Keratinocyte (primary cell): ENCODE measurements at regions not wholly inside any gene's neighbourhood (a gene's known extent, or its start where the extent isn't known, plus 50 kb on each side); places are given as distances from the start of the nearest gene placed in this dataset.

Source experiments
- DNase-seq: peaks from one replicate; pipeline ENCODE4 v3.0.0-alpha.2; 2011; ENCODE audit warnings: low read depth, missing footprints, low spot score
- FAIRE-seq: peaks from 2 replicates; lab custom pipeline; 2011; peaks lifted over from hg19 to GRCh38; lab: Jason Lieb, UNC
- H2AFZ ChIP-seq: 2 replicates; pipeline ENCODE4 v1.6.0; 2012; ENCODE audit warnings: low read length, control low read depth, inconsistent platforms; ENCODE audit not compliant: control insufficient read depth
- H3K27ac ChIP-seq: 2 replicates; pipeline ENCODE4 v1.5.1; 2011; ENCODE audit warnings: low read length; ENCODE audit not compliant: control insufficient read depth, insufficient read depth
- H3K27me3 ChIP-seq: 3 replicates; pipeline ENCODE4 v1.6.0; 2011; ENCODE audit warnings: low read length; ENCODE audit not compliant: control insufficient read depth, insufficient read depth; ENCODE audit errors: extremely low read depth
- H3K36me3 ChIP-seq, 2 experiments: 2 replicates in 1 of 2; 3 replicates in 1 of 2; pipeline ENCODE4 v1.5.1; 2011; ENCODE audit warnings: low read length in 2 of 2, mild to moderate bottlenecking in 1 of 2; ENCODE audit not compliant: control insufficient read depth in 2 of 2, insufficient read depth in 2 of 2; ENCODE audit errors: extremely low read depth in 1 of 2
- H3K4me1 ChIP-seq: 3 replicates; pipeline ENCODE4 v1.5.1; 2011; ENCODE audit warnings: low read length; ENCODE audit not compliant: control insufficient read depth, insufficient read depth; ENCODE audit errors: extremely low read depth
- H3K4me2 ChIP-seq: 3 replicates; pipeline ENCODE4 v1.6.0; 2011; ENCODE audit warnings: low read depth, low read length; ENCODE audit not compliant: control insufficient read depth, insufficient read depth; ENCODE audit errors: extremely low read depth
- H3K4me3 ChIP-seq, 3 experiments: fragments of 200-600 bp in 1 of 3; sonication (generic) in 1 of 3; 2 replicates in 2 of 3; 3 replicates in 1 of 3; pipeline ENCODE4 v1.5.1; 2011 to 2016; ENCODE audit warnings: low read length in 3 of 3, mild to moderate bottlenecking in 3 of 3, control low read depth in 2 of 3, inconsistent platforms in 1 of 3, low read depth in 1 of 3, mixed read lengths in 1 of 3, mixed run types in 1 of 3, moderate library complexity in 1 of 3; ENCODE audit not compliant: control insufficient read depth in 2 of 3, insufficient read depth in 2 of 3; ENCODE audit errors: extremely low read depth in 1 of 3
- H3K79me2 ChIP-seq: 2 replicates; pipeline ENCODE4 v1.6.0; 2012; ENCODE audit warnings: low read length; ENCODE audit not compliant: control insufficient read depth, insufficient read depth
- H3K9ac ChIP-seq: 3 replicates; pipeline ENCODE4 v1.6.0; 2011; ENCODE audit warnings: low read length; ENCODE audit not compliant: control insufficient read depth, insufficient read depth; ENCODE audit errors: extremely low read depth
- H3K9me1 ChIP-seq: 3 replicates; pipeline ENCODE4 v1.6.0; 2011; ENCODE audit warnings: low read length; ENCODE audit not compliant: control insufficient read depth, insufficient read depth; ENCODE audit errors: extremely low read depth
- H3K9me3 ChIP-seq: 2 replicates; pipeline ENCODE4 v1.5.1; 2012; ENCODE audit warnings: low read depth, low read length; ENCODE audit not compliant: control insufficient read depth
- H4K20me1 ChIP-seq: 3 replicates; pipeline ENCODE4 v1.6.0; 2011; ENCODE audit warnings: low read length; ENCODE audit not compliant: control insufficient read depth, insufficient read depth; ENCODE audit errors: extremely low read depth
- EZH2 ChIP-seq: IDR thresholded peaks from one replicate; pipeline ENCODE4 v1.6.1; 2012; ENCODE audit warnings: inconsistent platforms, mild to moderate bottlenecking, low read length, moderate library complexity
- dilution Hi-C: fragments of 300-500 bp; cut with MboI; formaldehyde crosslinking; loops from one replicate; pipeline ENCODE4 v1.7.0; 2020; ENCODE audit warnings: low sequenced_read_pairs; ENCODE audit not compliant: extremely low pct_ligation_motif_present
- TF ChIP-seq, protein P1 (sequence below), 3 experiments: IDR thresholded peaks in 1 of 3; conservative IDR thresholded peaks in 1 of 3; optimal IDR thresholded peaks in 1 of 3; 2 replicates in 2 of 3; 3 replicates in 1 of 3; pipeline versions ENCODE3 to v1.5.1; 2011; ENCODE audit warnings: low read length in 3 of 3, mild to moderate bottlenecking in 3 of 3, moderate library complexity in 2 of 3, control low read depth in 1 of 3, inconsistent platforms in 1 of 3; ENCODE audit not compliant: insufficient read depth in 2 of 3; ENCODE audit errors: extremely low read depth in 1 of 3

DNA sequence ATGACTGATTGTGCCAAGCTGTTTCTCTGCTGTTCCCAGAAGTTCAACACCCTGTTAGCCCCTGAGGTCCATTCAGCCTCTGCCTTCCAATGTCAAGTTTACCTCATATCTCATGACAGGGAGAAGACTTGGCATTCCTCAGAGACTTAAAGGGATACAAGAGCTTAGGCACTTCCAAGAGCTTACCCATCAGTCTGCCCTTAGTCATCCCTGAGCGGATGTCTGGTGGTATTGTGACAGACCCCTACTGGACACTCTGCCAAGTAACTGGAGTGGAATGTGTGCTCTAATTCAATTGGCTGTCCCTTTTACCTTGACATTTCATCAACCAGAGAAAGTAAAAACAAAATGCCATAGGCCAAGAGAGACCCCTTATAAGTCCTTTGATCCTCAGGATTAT lies 151.5 kb downstream of the AASDHPPT start:
- Histone ChIP-seq H3K79me2 (no peaks in the 10 kb centered on the region), H4K20me1 (no peaks in the 10 kb centered on the region), H3K4me3 (no peak overlapping the region), H3K9ac (no peak overlapping the region), H3K9me3 (no peaks in the 10 kb centered on the region), H3K36me3 (no peaks in the 10 kb centered on the region), H3K4me2 (no peak overlapping the region), H3K27me3 (no peaks in the 10 kb centered on the region), H3K27ac (no peak overlapping the region), H2AFZ (no peak overlapping the region), H3K4me1 (no peaks in the 10 kb centered on the region), H3K9me1 (no peaks in the 10 kb centered on the region)
- dilution Hi-C loops = no loop called here
- TF ChIP-seq, protein P1, sequence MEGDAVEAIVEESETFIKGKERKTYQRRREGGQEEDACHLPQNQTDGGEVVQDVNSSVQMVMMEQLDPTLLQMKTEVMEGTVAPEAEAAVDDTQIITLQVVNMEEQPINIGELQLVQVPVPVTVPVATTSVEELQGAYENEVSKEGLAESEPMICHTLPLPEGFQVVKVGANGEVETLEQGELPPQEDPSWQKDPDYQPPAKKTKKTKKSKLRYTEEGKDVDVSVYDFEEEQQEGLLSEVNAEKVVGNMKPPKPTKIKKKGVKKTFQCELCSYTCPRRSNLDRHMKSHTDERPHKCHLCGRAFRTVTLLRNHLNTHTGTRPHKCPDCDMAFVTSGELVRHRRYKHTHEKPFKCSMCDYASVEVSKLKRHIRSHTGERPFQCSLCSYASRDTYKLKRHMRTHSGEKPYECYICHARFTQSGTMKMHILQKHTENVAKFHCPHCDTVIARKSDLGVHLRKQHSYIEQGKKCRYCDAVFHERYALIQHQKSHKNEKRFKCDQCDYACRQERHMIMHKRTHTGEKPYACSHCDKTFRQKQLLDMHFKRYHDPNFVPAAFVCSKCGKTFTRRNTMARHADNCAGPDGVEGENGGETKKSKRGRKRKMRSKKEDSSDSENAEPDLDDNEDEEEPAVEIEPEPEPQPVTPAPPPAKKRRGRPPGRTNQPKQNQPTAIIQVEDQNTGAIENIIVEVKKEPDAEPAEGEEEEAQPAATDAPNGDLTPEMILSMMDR (optimal IDR thresholded peaks at IDR 0.05 in 1 of 3, IDR thresholded peaks at IDR 0.05 in 1 of 3, conservative IDR thresholded peaks at IDR 0.05 in 1 of 3; ENCODE audit: extremely low read depth in 1 of 3, insufficient read depth in 2 of 3, low read length in 3 of 3) = no peak
- TF ChIP-seq EZH2 = no peak
- no peak for DNase-seq
- FAIRE-seq = no peak

DNA sequence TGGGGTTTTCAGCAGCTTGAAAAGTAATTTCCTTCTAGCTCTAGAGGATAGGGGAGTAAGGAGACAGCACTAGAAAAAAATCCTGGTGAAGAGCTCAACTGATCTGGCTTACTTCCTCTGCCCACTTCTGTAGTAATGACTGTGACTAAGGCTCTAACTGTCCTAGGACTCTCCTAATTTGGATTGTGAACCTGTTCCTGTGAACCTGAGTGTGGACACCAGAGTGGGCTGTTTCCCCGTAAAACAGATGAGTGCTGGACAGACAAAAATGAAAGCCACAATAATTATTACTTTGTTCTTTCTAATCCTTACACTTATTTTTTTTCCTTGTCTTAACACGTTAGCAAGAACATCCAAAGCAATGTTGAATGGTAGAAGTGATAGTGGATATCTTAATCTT lies 154.1 kb downstream of the AASDHPPT start:
- dilution Hi-C loops = no loop called here
- no peaks in the 10 kb centered on the region for H3K36me3 ChIP-seq
- no peak overlapping the region for H3K4me2 ChIP-seq
- DNase-seq (no peak), FAIRE-seq (no peak)
- H3K4me1 ChIP-seq = no peaks in the 10 kb centered on the region
- no peaks in the 10 kb centered on the region for H4K20me1 ChIP-seq
- H3K4me3 ChIP-seq = no peak overlapping the region
- no peak overlapping the region for H3K9ac ChIP-seq
- no peaks in the 10 kb centered on the region for H3K79me2 ChIP-seq
- H2AFZ ChIP-seq = no peak overlapping the region
- no peak for TF ChIP-seq EZH2
- TF ChIP-seq, protein P1 (optimal IDR thresholded peaks at IDR 0.05 in 1 of 3, IDR thresholded peaks at IDR 0.05 in 1 of 3, conservative IDR thresholded peaks at IDR 0.05 in 1 of 3; ENCODE audit: extremely low read depth in 1 of 3, insufficient read depth in 2 of 3, low read length in 3 of 3) = no peak
- H3K9me1 ChIP-seq = no peaks in the 10 kb centered on the region
- no peaks in the 10 kb centered on the region for H3K9me3 ChIP-seq
- H3K27me3 ChIP-seq = no peaks in the 10 kb centered on the region
- H3K27ac ChIP-seq = no peak overlapping the region
